ENCODE measurements at regions not wholly inside any gene's neighbourhood (a gene's known extent, or its start where the extent isn't known, plus 50 kb on each side); places are given as distances from the start of the nearest gene placed in this dataset.

DNA sequence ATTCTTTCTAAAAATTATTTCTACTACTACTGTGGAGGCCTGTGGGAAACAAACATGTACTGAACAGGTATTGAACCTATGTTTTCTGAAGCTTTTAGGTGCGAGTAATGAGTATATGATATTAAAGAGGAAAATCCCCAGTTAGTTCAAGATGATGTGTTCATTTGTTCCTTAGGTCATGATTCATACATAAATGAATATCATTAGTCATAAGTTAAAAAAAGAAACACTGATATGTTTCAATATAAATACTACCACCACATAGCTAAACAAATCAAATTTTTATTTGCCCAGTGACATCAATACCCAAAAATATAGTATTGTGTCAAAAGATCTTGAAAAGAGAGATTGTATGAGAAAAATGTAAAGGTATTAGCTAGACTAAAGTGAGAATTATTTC lies 210.7 kb upstream of the GNAI1 start:
- TF ChIP-seq POLR2A (IDR thresholded peaks at IDR 0.05; ENCODE audit: low read length), result no peak
- TF ChIP-seq GATA1 (IDR thresholded peaks at IDR 0.05; ENCODE audit: low read depth, low read length), result no peak
